Large intestine (tissue), 3 donors: ENCODE measurements at regions not wholly inside any gene's neighbourhood (a gene's known extent, or its start where the extent isn't known, plus 50 kb on each side); places are given as distances from the start of the nearest gene placed in this dataset.
A peak's percentile ranks its signal among the peaks of the same experiment; 100 is the strongest.

Experiments
- DNase-seq, 2 donors: peaks; one replicate each; pipeline versions ENCODE4 v3.0.0 to v3.0.0-alpha.2; 2013
- H3K27ac ChIP-seq: one replicate; pipeline ENCODE4 v1.5.1; 2013; ENCODE audit warnings: low read length
- H3K27me3 ChIP-seq: 2 replicates; pipeline ENCODE4 v1.6.1; 2013; ENCODE audit warnings: low read length; ENCODE audit not compliant: control insufficient read depth, insufficient read depth
- H3K36me3 ChIP-seq: 2 replicates; pipeline ENCODE4 v1.6.1; 2013; ENCODE audit warnings: low read length; ENCODE audit not compliant: control insufficient read depth, insufficient read depth
- H3K4me1 ChIP-seq: one replicate; pipeline ENCODE4 v1.6.1; 2013; ENCODE audit warnings: low read length; ENCODE audit not compliant: control insufficient read depth, insufficient read depth
- H3K4me3 ChIP-seq: one replicate; pipeline ENCODE4 v1.5.1; 2013; ENCODE audit warnings: low read length
- H3K9me3 ChIP-seq: one replicate; pipeline ENCODE4 v1.6.1; 2013; ENCODE audit warnings: mild to moderate bottlenecking, low read depth, low read length, moderate library complexity; ENCODE audit not compliant: control insufficient read depth
- WGBS: methylation state at CpG from one replicate; pipeline ENCODE4 v1.1.5; 2013; ENCODE audit warnings: low lambda C conversion rate; ENCODE audit not compliant: insufficient coverage; 5-methylcytosine and 5-hydroxymethylcytosine counted together

GRCh38 chr1:81583878-81584277 is 216.9 kb upstream of the ADGRL2 start:
- no peak overlapping the region for H3K4me3 ChIP-seq

GRCh38 chr1:81582467-81582986 is 218.2 kb upstream of the ADGRL2 start:
- H3K9me3 ChIP-seq = no peaks in the 10 kb centered on the region
- DNase-seq = peak in 1 of 2 donors; percentile 28
- H3K27ac ChIP-seq = no peak overlapping the region
- no peak overlapping the region for H3K4me3 ChIP-seq
- WGBS = no CpG with 5 or more reads among the region's 2 CpGs
- no peaks in the 10 kb centered on the region for H3K27me3 ChIP-seq
- no peaks in the 10 kb centered on the region for H3K36me3 ChIP-seq
- H3K4me1 ChIP-seq = no peaks in the 10 kb centered on the region

More at GRCh38 chr1:81583878-81584277, 216.9 kb upstream of the ADGRL2 start:
- Histone ChIP-seq H3K9me3 (no peaks in the 10 kb centered on the region), H3K27ac (no peak overlapping the region), H3K4me1 (no peaks in the 10 kb centered on the region), H3K27me3 (no peaks in the 10 kb centered on the region), H3K36me3 (no peaks in the 10 kb centered on the region)
- 17% methylated on average over 2 of the region's 4 CpGs for WGBS
- DNase-seq = no peak

- Histone ChIP-seq H3K36me3 (no peaks in the 10 kb centered on the region), H3K4me3 (no peak overlapping the region), H3K27ac (no peak overlapping the region), H3K27me3 (no peaks in the 10 kb centered on the region), H3K9me3 (no peaks in the 10 kb centered on the region), H3K4me1 (no peaks in the 10 kb centered on the region)
- no peak for DNase-seq
Measured at GRCh38 chr1:81578867-81579266, 221.9 kb upstream of the ADGRL2 start.

GRCh38 chr1:81577004-81577697 is 223.6 kb upstream of the ADGRL2 start:
- Histone ChIP-seq H3K36me3 (no peaks in the 10 kb centered on the region), H3K9me3 (no peaks in the 10 kb centered on the region), H3K4me1 (no peaks in the 10 kb centered on the region), H3K4me3 (no peak overlapping the region), H3K27me3 (no peaks in the 10 kb centered on the region), H3K27ac (no peak overlapping the region)
- no peak for DNase-seq
- 100% methylated on average over 1 of the region's 7 CpGs for WGBS

- H3K36me3 ChIP-seq = no peaks in the 10 kb centered on the region
- H3K27me3 ChIP-seq = no peaks in the 10 kb centered on the region
- no peaks in the 10 kb centered on the region for H3K4me1 ChIP-seq
- no peak overlapping the region for H3K4me3 ChIP-seq
- whole genome bisulfite sequencing = no CpG with 5 or more reads among the region's 2 CpGs
- DNase-seq = no peak
- H3K27ac ChIP-seq = no peak overlapping the region
- no peaks in the 10 kb centered on the region for H3K9me3 ChIP-seq
Measured at GRCh38 chr1:81574408-81574807, 226.3 kb upstream of the ADGRL2 start.

GRCh38 chr1:81573458-81573857 is 227.3 kb upstream of the ADGRL2 start:
- Histone ChIP-seq H3K4me3 (no peak overlapping the region), H3K9me3 (no peaks in the 10 kb centered on the region), H3K27me3 (no peaks in the 10 kb centered on the region), H3K4me1 (no peaks in the 10 kb centered on the region), H3K27ac (no peak overlapping the region), H3K36me3 (no peaks in the 10 kb centered on the region)
- WGBS = 100% methylated on average over 1 of the region's 2 CpGs
- DNase-seq = no peak

GRCh38 chr1:81571946-81572345 is 228.8 kb upstream of the ADGRL2 start:
- Histone ChIP-seq H3K4me3 (no peak overlapping the region), H3K4me1 (no peaks in the 10 kb centered on the region), H3K27ac (no peak overlapping the region), H3K36me3 (no peaks in the 10 kb centered on the region), H3K9me3 (no peaks in the 10 kb centered on the region), H3K27me3 (no peaks in the 10 kb centered on the region)
- DNase-seq = no peak
- WGBS = 80% methylated on average over 1 of the region's 1 CpG

- H3K4me3 ChIP-seq = no peak overlapping the region
- no peaks in the 10 kb centered on the region for H3K27me3 ChIP-seq
- no peak overlapping the region for H3K27ac ChIP-seq
- no CpG with 5 or more reads among the region's 1 CpG for WGBS
- no peak for DNase-seq
- H3K36me3 ChIP-seq = no peaks in the 10 kb centered on the region
- no peaks in the 10 kb centered on the region for H3K4me1 ChIP-seq
- no peaks in the 10 kb centered on the region for H3K9me3 ChIP-seq
Measured at GRCh38 chr1:81569761-81570160, 231.0 kb upstream of the ADGRL2 start.

GRCh38 chr1:81563632-81564031 is 237.1 kb upstream of the ADGRL2 start:
- Histone ChIP-seq H3K27me3 (no peaks in the 10 kb centered on the region), H3K27ac (no peak overlapping the region), H3K36me3 (no peaks in the 10 kb centered on the region), H3K4me3 (no peak overlapping the region), H3K4me1 (no peaks in the 10 kb centered on the region), H3K9me3 (no peaks in the 10 kb centered on the region)
- DNase-seq = no peak

GRCh38 chr1:81562934-81563333 is 237.8 kb upstream of the ADGRL2 start:
- no peak overlapping the region for H3K4me3 ChIP-seq
- no peak overlapping the region for H3K27ac ChIP-seq
- DNase-seq = no peak
- no peaks in the 10 kb centered on the region for H3K36me3 ChIP-seq
- H3K9me3 ChIP-seq = no peaks in the 10 kb centered on the region
- H3K4me1 ChIP-seq = no peaks in the 10 kb centered on the region
- H3K27me3 ChIP-seq = no peaks in the 10 kb centered on the region
- WGBS = 83% methylated on average over 1 of the region's 3 CpGs

GRCh38 chr1:81560629-81561028 is 240.1 kb upstream of the ADGRL2 start:
- 84% methylated on average over 2 of the region's 7 CpGs for WGBS
- no peaks in the 10 kb centered on the region for H3K9me3 ChIP-seq
- no peaks in the 10 kb centered on the region for H3K4me1 ChIP-seq
- no peak overlapping the region for H3K4me3 ChIP-seq
- no peak for DNase-seq
- no peaks in the 10 kb centered on the region for H3K36me3 ChIP-seq
- H3K27ac ChIP-seq = no peak overlapping the region
- no peaks in the 10 kb centered on the region for H3K27me3 ChIP-seq
